ENCODE measurements at regions not wholly inside any gene's neighbourhood (a gene's known extent, or its start where the extent isn't known, plus 50 kb on each side); places are given as distances from the start of the nearest gene placed in this dataset.
"Not testable (repeated sequence)": the region's sequence is repeated elsewhere in the genome, so short reads cannot be mapped to it uniquely, and the experiment has no call there.

GRCh38 chr11:92035488-92035887 is 189.1 kb upstream of the FAT3 start:
- Histone ChIP-seq H3K27me3 (ENCODE audit: low read depth, low read length) (no peaks in the 10 kb centered on the region), H3K36me3 (replicated peaks; ENCODE audit: low read depth, low read length) (no peaks in the 10 kb centered on the region), H3K4me2 (ENCODE audit: low read length) (no peak overlapping the region), H3K9ac (ENCODE audit: low read length) (no peak overlapping the region), H3K9me3 (ENCODE audit: insufficient read depth, low read length) (no peaks in the 10 kb centered on the region), H2AFZ (ENCODE audit: low read depth, low read length) (no peak overlapping the region), H4K20me1 (ENCODE audit: insufficient read depth, low read length) (no peaks in the 10 kb centered on the region), H3K4me1 (ENCODE audit: low read length) (peaks cover 15% of the 10 kb centered on the region), H3K79me2 (ENCODE audit: low read length) (no peaks in the 10 kb centered on the region), H3K4me3 (ENCODE audit: low read length) (no peak overlapping the region), H3K27ac (ENCODE audit: low read length) (no peak overlapping the region)
- TF ChIP-seq CTCF (IDR thresholded peaks at IDR 0.05; ENCODE audit: low read depth, low read length), result no peak
- no peak for TF ChIP-seq EZH2phosphoT487 (IDR thresholded peaks at IDR 0.05; ENCODE audit: low read depth)

- not testable (repeated sequence) for H2AFZ ChIP-seq (ENCODE audit: low read depth, low read length); H3K4me2 ChIP-seq (ENCODE audit: low read length); H4K20me1 ChIP-seq (ENCODE audit: insufficient read depth, low read length); H3K4me1 ChIP-seq (ENCODE audit: low read length); H3K9me3 ChIP-seq (ENCODE audit: insufficient read depth, low read length); H3K27me3 ChIP-seq (ENCODE audit: low read depth, low read length); H3K9ac ChIP-seq (ENCODE audit: low read length); H3K4me3 ChIP-seq (ENCODE audit: low read length); H3K79me2 ChIP-seq (ENCODE audit: low read length); H3K27ac ChIP-seq (ENCODE audit: low read length); H3K36me3 ChIP-seq (replicated peaks; ENCODE audit: low read depth, low read length)
These were observed 197.5 kb upstream of the FAT3 start for GRCh38 chr11:92027136-92027535.

GRCh38 chr11:92026664-92027063 is 198.0 kb upstream of the FAT3 start:
- Histone ChIP-seq H3K27ac (ENCODE audit: low read length) (no peak overlapping the region), H3K79me2 (ENCODE audit: low read length) (no peaks in the 10 kb centered on the region), H3K27me3 (ENCODE audit: low read depth, low read length) (no peaks in the 10 kb centered on the region), H3K9ac (ENCODE audit: low read length) (no peak overlapping the region), H3K4me2 (ENCODE audit: low read length) (no peak overlapping the region), H3K36me3 (replicated peaks; ENCODE audit: low read depth, low read length) (no peaks in the 10 kb centered on the region), H4K20me1 (ENCODE audit: insufficient read depth, low read length) (no peaks in the 10 kb centered on the region), H3K4me3 (ENCODE audit: low read length) (no peak overlapping the region), H3K4me1 (ENCODE audit: low read length) (no peaks in the 10 kb centered on the region), H3K9me3 (ENCODE audit: insufficient read depth, low read length) (no peaks in the 10 kb centered on the region), H2AFZ (ENCODE audit: low read depth, low read length) (no peak overlapping the region)
- TF ChIP-seq EZH2phosphoT487 (IDR thresholded peaks at IDR 0.05; ENCODE audit: low read depth) (no peak), CTCF (IDR thresholded peaks at IDR 0.05; ENCODE audit: low read depth, low read length) (no peak)

- no peaks in the 10 kb centered on the region for H4K20me1 ChIP-seq (ENCODE audit: insufficient read depth, low read length)
- no peak for TF ChIP-seq CTCF (IDR thresholded peaks at IDR 0.05; ENCODE audit: low read depth, low read length)
- no peak for TF ChIP-seq EZH2phosphoT487 (IDR thresholded peaks at IDR 0.05; ENCODE audit: low read depth)
- H2AFZ ChIP-seq (ENCODE audit: low read depth, low read length), result no peak overlapping the region
- no peaks in the 10 kb centered on the region for H3K4me1 ChIP-seq (ENCODE audit: low read length)
- H3K27ac ChIP-seq (ENCODE audit: low read length), result no peak overlapping the region
- H3K79me2 ChIP-seq (ENCODE audit: low read length), result no peaks in the 10 kb centered on the region
- 0 out of 2 replicates have a peak, but pooled peaks cover 2% of the 10 kb centered on the region for H3K9me3 ChIP-seq (ENCODE audit: insufficient read depth, low read length)
- no peak overlapping the region for H3K4me2 ChIP-seq (ENCODE audit: low read length)
- H3K4me3 ChIP-seq (ENCODE audit: low read length), result no peak overlapping the region
- no peak overlapping the region for H3K9ac ChIP-seq (ENCODE audit: low read length)
- no peaks in the 10 kb centered on the region for H3K27me3 ChIP-seq (ENCODE audit: low read depth, low read length)
- no peaks in the 10 kb centered on the region for H3K36me3 ChIP-seq (replicated peaks; ENCODE audit: low read depth, low read length)
These were observed 199.8 kb upstream of the FAT3 start for GRCh38 chr11:92024788-92025187.

- Histone ChIP-seq H3K4me2 (ENCODE audit: low read length) (no peak overlapping the region), H3K27ac (ENCODE audit: low read length) (no peak overlapping the region), H3K4me1 (ENCODE audit: low read length) (no peaks in the 10 kb centered on the region), H3K9me3 (ENCODE audit: insufficient read depth, low read length) (peaks cover 2% of the 10 kb centered on the region; the same call in 1 of the 2 replicates), H2AFZ (ENCODE audit: low read depth, low read length) (no peak overlapping the region), H4K20me1 (ENCODE audit: insufficient read depth, low read length) (no peaks in the 10 kb centered on the region), H3K27me3 (ENCODE audit: low read depth, low read length) (no peaks in the 10 kb centered on the region), H3K36me3 (replicated peaks; ENCODE audit: low read depth, low read length) (no peaks in the 10 kb centered on the region), H3K9ac (ENCODE audit: low read length) (no peak overlapping the region), H3K4me3 (ENCODE audit: low read length) (no peak overlapping the region), H3K79me2 (ENCODE audit: low read length) (no peaks in the 10 kb centered on the region)
- TF ChIP-seq CTCF (IDR thresholded peaks at IDR 0.05; ENCODE audit: low read depth, low read length), result no peak
- no peak for TF ChIP-seq EZH2phosphoT487 (IDR thresholded peaks at IDR 0.05; ENCODE audit: low read depth)
These were observed 202.1 kb upstream of the FAT3 start for GRCh38 chr11:92022499-92022898.
